ENCODE measurements at regions not wholly inside any gene's neighbourhood (a gene's known extent, or its start where the extent isn't known, plus 50 kb on each side); places are given as distances from the start of the nearest gene placed in this dataset.
"Not testable (repeated sequence)": the region's sequence is repeated elsewhere in the genome, so short reads cannot be mapped to it uniquely, and the experiment has no call there.

DNA sequence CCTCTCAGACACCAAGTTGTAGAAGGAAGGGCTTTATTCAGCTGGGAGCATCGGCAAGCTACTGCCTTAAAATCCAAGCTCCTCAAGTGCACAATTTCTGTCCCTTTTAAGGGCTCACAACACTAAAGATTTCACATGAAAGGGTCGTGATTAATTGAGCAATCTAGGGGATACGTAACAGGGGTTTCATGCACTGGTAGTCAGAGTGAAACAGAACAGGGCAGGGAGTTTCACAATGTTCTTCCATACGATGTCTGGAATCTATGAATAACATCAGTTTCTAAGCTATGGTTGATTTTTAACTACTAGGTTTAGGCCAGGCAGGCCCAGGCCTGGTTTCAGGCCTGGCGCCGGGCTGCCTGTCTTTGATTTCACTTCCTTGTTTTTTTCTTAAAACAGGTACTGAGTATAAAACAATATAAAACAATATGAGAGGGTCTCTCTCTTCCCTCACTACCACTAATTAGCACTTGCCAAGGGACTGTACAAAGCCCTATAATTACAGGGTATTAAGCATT, 315.4 kb downstream of the NAF1 start:
- TF ChIP-seq POLR2A, CTCF, POLR2AphosphoS5 (IDR thresholded peaks at IDR 0.05): not testable (repeated sequence)
